Subcutaneous abdominal adipose tissue (tissue), 5 donors: ENCODE measurements at regions not wholly inside any gene's neighbourhood (a gene's known extent, or its start where the extent isn't known, plus 50 kb on each side); places are given as distances from the start of the nearest gene placed in this dataset.

Experiments used
- H3K27ac ChIP-seq: one replicate; pipeline ENCODE4 v1.7.0; 2013; ENCODE audit warnings: low read depth, mild to moderate bottlenecking, inconsistent platforms, low read length, moderate library complexity
- H3K27me3 ChIP-seq, 5 donors: one replicate each; pipeline ENCODE4 v1.7.0; 2013; ENCODE audit warnings: low read length in 5 of 5, inconsistent platforms in 1 of 5; ENCODE audit not compliant: control insufficient read depth in 5 of 5, insufficient read depth in 4 of 5
- H3K36me3 ChIP-seq, 5 donors: one replicate each; pipeline ENCODE4 v1.7.0; 2013; ENCODE audit warnings: low read length in 5 of 5; ENCODE audit not compliant: control insufficient read depth in 5 of 5, insufficient read depth in 5 of 5
- H3K4me1 ChIP-seq, 5 donors: one replicate each; pipeline ENCODE4 v1.7.0; 2013; ENCODE audit warnings: low read length in 5 of 5, mild to moderate bottlenecking in 3 of 5, moderate library complexity in 1 of 5; ENCODE audit not compliant: control insufficient read depth in 5 of 5, insufficient read depth in 5 of 5
- H3K4me3 ChIP-seq, 5 donors: one replicate each; pipeline ENCODE4 v1.7.0; 2013; ENCODE audit warnings: low read length in 5 of 5, low read depth in 1 of 5
- H3K9ac ChIP-seq, 5 donors: one replicate each; pipeline ENCODE4 v1.7.0; 2013; ENCODE audit warnings: low read length in 5 of 5, mild to moderate bottlenecking in 4 of 5, moderate library complexity in 3 of 5
- H3K9me3 ChIP-seq, 5 donors: one replicate each; pipeline ENCODE4 v1.7.0; 2013; ENCODE audit warnings: low read length in 5 of 5; ENCODE audit not compliant: control insufficient read depth in 5 of 5
- donor health status: healthy.
- donor health status: healthy.
- donor health status: healthy.
- donor health status: healthy.
- donor health status: healthy.

DNA sequence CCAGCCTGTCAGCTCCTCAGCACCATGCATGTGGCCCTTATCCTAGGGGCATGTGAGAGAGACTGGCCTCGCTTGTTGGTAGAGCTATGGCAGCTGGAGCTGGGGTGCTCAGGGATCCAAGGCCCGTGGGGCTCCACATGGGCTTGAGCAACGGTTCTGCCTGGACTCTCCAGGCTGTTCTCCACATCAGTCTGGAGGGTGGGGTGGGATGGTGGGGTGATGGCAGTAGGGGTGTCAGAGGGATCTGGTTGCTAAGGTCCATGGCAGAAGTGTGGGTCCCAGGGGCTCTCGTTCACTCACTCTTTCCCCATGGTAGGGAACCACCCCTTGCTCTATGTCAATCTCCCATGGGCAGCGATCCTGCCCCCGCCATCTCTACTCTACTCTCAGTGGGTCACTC lies 622.6 kb downstream of the LRFN5 start:
- Histone ChIP-seq H3K4me1 (no peaks in the 10 kb centered on the region), H3K9ac (no peak overlapping the region), H3K27me3 (no peaks in the 10 kb centered on the region), H3K27ac (no peak overlapping the region), H3K4me3 (no peak overlapping the region), H3K9me3 (no peaks in the 10 kb centered on the region), H3K36me3 (no peaks in the 10 kb centered on the region)

DNA sequence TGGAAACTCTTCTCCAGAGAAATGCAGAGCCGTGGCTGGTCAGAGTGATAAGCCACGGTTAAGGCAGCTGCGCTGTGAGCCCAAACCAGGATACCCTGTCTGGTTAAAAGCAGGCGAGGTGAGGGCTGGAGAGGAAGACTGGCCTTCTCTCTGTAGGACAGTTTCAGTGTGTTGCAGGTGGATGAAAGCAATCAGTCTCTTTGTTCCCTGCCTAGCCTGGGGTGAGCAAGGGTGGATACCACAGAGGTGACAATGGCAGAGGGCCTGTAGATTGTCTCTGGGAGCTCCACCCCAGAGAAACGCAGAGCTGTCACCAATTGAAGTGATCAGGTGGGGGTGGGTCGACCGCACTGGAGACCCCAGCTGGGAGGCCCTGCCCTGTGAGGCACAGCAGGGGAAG lies 621.9 kb downstream of the LRFN5 start:
- no peaks in the 10 kb centered on the region for H3K27me3 ChIP-seq
- H3K36me3 ChIP-seq: no peaks in the 10 kb centered on the region
- H3K9me3 ChIP-seq: no peaks in the 10 kb centered on the region
- H3K27ac ChIP-seq: no peak overlapping the region
- no peak overlapping the region for H3K9ac ChIP-seq
- H3K4me3 ChIP-seq: no peak overlapping the region
- H3K4me1 ChIP-seq: no peaks in the 10 kb centered on the region

DNA sequence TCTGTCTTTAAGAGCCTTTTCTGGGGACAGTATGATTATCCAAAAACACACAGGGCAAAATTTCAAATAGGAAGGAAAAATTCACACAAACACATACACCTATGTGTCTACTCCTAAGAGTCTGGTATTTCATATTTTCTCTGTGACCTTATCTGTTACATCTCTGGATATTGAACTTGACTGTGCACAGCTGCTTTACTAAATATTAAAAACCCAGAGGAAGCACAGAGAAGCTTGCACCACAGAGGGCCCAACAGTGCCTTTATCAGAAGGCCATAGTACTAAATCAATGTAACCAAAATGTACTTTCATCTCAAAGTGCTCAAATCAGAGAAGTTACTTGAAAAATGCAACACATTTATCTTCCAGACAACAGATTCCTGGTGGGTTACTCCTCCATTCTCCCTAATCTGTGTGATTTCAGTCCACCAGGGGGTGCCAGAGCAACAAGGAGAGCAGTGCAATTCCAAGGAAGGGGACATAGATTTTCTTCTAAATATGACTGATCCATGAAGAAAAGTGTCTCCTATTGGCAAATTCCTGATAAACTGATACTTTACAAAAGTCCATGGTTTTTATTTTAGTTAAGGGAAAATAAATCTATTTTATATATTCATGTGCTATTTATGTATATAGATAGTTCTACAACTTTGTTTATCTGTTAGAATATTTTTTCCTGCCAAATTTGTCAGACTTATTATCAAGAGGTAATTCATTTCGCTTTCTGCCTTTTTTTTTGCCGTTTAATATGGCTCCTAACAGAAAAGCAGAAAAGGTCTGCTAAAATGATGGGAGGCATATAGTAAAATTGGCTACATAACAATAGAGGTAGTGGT lies 617.6 kb downstream of the LRFN5 start:
- Histone ChIP-seq H3K4me1 (no peaks in the 10 kb centered on the region), H3K36me3 (no peaks in the 10 kb centered on the region), H3K9me3 (no peaks in the 10 kb centered on the region), H3K9ac (no peak overlapping the region), H3K27me3 (no peaks in the 10 kb centered on the region), H3K27ac (no peak overlapping the region), H3K4me3 (no peak overlapping the region)

DNA sequence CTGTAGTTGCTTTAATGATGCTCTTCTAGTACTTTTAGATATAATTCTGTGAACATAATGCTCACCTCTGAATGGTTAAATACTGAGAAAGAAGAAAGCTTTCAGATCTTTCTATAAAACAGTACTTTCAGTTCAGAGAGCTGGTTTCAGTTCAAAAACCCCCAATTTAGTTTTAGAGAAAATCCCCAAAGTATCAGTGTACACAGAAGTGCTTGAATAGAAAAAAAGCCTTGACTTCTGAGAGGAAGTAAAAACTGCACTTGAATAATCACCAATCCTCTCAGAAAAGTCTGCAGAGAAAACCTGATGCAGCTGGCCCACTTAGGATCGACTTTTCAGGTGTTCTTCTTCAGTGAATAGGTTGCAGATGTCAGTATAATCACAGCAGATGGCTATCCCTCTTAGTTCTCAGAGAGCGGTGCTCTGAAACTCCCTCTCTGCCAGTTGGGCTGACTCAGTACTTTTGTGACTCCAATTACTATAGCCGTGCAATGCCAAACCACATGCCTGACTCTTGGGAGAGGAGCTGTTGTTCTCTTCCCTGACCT lies 616.3 kb downstream of the LRFN5 start:
- Histone ChIP-seq H3K9ac (no peak overlapping the region), H3K27ac (no peak overlapping the region), H3K4me3 (no peak overlapping the region), H3K27me3 (no peaks in the 10 kb centered on the region), H3K36me3 (no peaks in the 10 kb centered on the region), H3K9me3 (no peaks in the 10 kb centered on the region), H3K4me1 (no peaks in the 10 kb centered on the region)

DNA sequence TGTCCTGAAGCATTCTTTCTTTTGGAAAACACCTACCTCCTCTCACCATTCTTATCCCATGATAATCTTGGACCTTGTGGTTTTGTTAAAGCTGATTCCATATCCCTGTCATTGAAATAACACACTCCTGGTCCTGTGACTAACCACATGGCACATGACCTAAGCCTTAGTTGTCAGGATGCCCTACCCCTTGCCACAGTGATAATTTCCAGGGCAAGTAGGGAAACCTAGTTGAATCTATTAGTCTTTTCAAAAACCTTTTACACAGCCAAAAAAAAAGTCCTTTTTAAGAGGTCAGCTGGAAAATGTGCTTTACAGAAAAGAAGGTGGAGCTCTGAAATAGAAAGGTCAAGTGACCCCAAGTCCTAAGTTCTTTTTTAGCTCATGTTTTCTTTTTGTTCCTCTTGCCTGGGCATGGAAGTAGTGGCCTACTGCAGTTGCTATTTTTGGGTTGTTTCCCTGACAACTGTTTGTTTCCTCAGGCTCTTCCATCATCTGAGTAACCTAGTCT lies 608.4 kb downstream of the LRFN5 start:
- Histone ChIP-seq H3K4me1 (peaks cover 3 to 12% (median 8%) of the 10 kb centered on the region in 5 donors), H3K27me3 (no peaks in the 10 kb centered on the region), H3K9ac (no peak overlapping the region), H3K9me3 (no peaks in the 10 kb centered on the region), H3K4me3 (peak overlapping the region in 1 of 5 donors; percentile 29), H3K36me3 (no peaks in the 10 kb centered on the region), H3K27ac (peak overlapping the region; percentile 11)

DNA sequence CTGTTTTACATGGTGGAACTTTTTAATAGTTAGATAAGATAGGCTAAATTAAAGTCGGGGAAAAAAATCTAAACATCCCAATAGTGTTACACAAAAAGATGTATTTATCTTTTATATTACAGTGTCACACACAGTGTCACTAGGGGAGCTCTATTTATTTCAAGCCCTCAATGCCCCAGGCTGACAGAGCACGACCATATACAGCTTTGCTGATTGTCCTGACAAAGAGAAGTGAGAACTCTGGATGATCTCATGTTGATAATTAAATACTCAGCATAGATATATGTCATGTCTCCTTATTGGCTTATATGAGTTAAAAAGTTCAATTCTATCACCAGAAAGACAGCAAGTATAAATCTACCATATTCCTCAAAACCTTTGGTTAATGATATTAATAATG lies 594.3 kb downstream of the LRFN5 start:
- no peaks in the 10 kb centered on the region for H3K36me3 ChIP-seq
- H3K4me3 ChIP-seq: no peak overlapping the region
- H3K27ac ChIP-seq: no peak overlapping the region
- H3K9ac ChIP-seq: no peak overlapping the region
- H3K4me1 ChIP-seq: no peaks in the 10 kb centered on the region
- no peaks in the 10 kb centered on the region for H3K27me3 ChIP-seq
- H3K9me3 ChIP-seq: no peaks in the 10 kb centered on the region

DNA sequence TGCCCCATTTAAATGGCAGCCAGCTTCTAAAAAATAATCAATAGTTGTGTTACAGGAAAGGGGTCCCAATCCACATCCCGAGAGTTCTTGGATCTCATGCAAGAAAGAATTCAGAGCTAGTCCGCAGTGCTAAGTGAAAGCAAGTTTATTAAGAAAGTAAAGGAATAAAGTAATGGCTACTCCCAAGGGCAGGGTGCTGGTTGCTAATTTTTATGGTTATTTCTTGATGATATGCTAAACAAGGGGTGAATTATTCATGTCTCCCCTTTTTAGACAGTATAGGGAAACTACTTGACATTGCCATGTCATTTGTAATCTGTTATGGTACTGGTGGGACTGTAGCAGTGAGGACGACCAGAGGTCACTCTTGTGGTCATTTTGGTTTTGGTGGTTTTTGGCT lies 591.3 kb downstream of the LRFN5 start:
- peaks cover 0 to 3% (median 0%) of the 10 kb centered on the region in 5 donors for H3K4me1 ChIP-seq
- no peak overlapping the region for H3K4me3 ChIP-seq
- H3K9ac ChIP-seq: no peak overlapping the region
- no peak overlapping the region for H3K27ac ChIP-seq
- H3K36me3 ChIP-seq: no peaks in the 10 kb centered on the region
- H3K27me3 ChIP-seq: no peaks in the 10 kb centered on the region
- H3K9me3 ChIP-seq: no peaks in the 10 kb centered on the region

DNA sequence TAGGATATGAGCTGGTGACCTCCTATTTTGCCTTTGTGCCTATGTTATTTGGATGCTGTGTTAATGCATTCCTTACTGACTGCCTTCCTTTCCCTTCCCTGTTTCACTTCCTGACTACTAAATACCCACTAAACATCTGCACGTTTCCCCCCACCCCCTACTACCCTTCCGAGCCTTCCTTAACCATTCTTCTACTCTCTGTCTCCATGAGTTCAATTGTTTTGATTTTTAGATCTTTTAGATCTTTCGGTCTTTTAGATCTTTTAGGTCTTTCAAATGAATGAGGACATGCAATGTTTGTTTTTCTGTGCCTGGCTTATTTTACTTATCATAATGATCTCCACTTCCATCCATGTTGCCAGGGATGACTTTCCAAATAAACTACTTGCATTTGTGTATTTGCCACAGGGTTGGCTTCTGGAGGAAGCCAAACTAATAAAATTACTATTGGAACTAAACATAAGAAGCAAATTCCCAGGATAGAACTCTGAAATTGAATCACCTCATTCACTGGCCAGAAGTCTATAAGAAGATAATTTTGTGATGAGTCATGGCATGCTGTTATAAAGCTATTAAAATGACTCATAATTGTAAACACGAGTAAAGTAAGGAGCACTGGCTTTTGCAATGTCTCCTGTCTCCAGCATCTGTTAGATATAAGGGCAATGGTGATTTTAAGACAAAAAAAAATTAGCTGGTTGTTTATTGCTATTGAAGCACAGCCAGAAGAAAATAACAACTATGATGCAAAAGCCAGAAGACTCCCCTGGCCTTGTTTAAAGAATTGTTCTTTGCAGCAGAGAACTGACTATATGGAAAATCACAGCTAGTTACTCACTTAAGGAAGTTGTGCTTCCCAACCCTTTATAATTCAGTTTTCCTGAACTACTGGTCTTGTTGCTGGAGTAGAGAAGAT lies 586.3 kb downstream of the LRFN5 start:
- no peak overlapping the region for H3K27ac ChIP-seq
- H3K4me1 ChIP-seq: peaks cover 0 to 6% (median 0%) of the 10 kb centered on the region in 5 donors
- H3K9me3 ChIP-seq: no peaks in the 10 kb centered on the region
- no peak overlapping the region for H3K9ac ChIP-seq
- no peaks in the 10 kb centered on the region for H3K36me3 ChIP-seq
- H3K4me3 ChIP-seq: no peak overlapping the region
- no peaks in the 10 kb centered on the region for H3K27me3 ChIP-seq

DNA sequence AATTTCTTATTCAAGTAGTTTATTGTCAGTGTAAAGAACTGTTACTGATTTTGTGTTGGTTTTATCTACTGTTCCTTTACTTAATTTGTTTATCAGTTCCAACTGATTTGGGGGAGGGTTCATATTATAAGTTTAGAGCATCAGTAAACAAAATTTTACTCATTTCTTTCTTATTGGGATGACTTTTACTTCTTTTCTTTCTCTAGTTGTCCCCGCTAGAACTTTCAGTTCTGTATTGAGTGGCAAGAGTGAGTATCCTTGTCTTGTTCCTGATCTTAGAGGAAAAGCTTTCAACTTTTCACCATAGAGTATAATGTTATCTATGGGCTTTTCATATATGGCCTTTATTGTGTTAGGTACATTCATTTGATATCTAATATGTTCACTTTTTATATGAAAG lies 584.1 kb downstream of the LRFN5 start:
- H3K4me3 ChIP-seq: no peak overlapping the region
- no peaks in the 10 kb centered on the region for H3K9me3 ChIP-seq
- H3K27me3 ChIP-seq: no peaks in the 10 kb centered on the region
- no peak overlapping the region for H3K9ac ChIP-seq
- H3K27ac ChIP-seq: no peak overlapping the region
- no peaks in the 10 kb centered on the region for H3K36me3 ChIP-seq
- peaks cover 0 to 6% (median 0%) of the 10 kb centered on the region in 5 donors for H3K4me1 ChIP-seq

DNA sequence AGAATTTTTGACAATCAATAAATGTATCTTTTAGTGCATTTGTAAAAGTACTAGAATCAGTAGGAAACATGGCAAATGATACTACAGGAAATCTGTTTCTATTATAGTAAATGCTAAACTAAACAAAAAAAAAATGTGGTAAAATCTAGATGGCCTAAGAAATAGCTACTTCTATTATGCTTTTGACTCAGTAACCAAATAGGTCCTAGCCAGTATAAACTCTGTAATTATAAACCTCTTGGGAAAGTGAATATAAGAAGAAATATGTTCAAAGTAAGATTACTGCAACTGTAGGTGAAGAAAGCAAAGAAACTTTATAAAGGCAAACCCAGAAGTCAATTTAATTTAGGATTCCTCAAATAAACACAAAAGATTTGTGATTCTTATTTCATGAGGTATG lies 581.2 kb downstream of the LRFN5 start:
- Histone ChIP-seq H3K27ac (no peak overlapping the region), H3K4me1 (peaks cover 0 to 3% (median 0%) of the 10 kb centered on the region in 5 donors), H3K9me3 (no peaks in the 10 kb centered on the region), H3K36me3 (no peaks in the 10 kb centered on the region), H3K4me3 (no peak overlapping the region), H3K27me3 (no peaks in the 10 kb centered on the region), H3K9ac (no peak overlapping the region)
